GM19324 (cell line): ENCODE measurements at regions not wholly inside any gene's neighbourhood (a gene's known extent, or its start where the extent isn't known, plus 50 kb on each side); places are given as distances from the start of the nearest gene placed in this dataset.
"Not testable (repeated sequence)": the region's sequence is repeated elsewhere in the genome, so short reads cannot be mapped to it uniquely, and the experiment has no call there.

Source experiments
- ATAC-seq: cut with Tn5 transposase; IDR thresholded peaks from one replicate; pipeline ENCODE4 v1.9.1; 2021; ENCODE audit warnings: mild to moderate bottlenecking, moderate library complexity; ENCODE audit not compliant: unreplicated experiment, low FRiP score

GRCh38 chr11:92588393-92588792, 363.8 kb downstream of the FAT3 start:
- no peak for ATAC-seq

- ATAC-seq: no peak
Observed at GRCh38 chr11:92589512-92589911, 364.9 kb downstream of the FAT3 start.

GRCh38 chr11:92591521-92591920, 366.9 kb downstream of the FAT3 start:
- ATAC-seq: no peak

GRCh38 chr11:92594251-92594650, 369.6 kb downstream of the FAT3 start:
- no peak for ATAC-seq

GRCh38 chr11:92595052-92595451, 370.4 kb downstream of the FAT3 start:
- no peak for ATAC-seq

- no peak for ATAC-seq
Observed at GRCh38 chr11:92596596-92597317, 372.1 kb downstream of the FAT3 start.

GRCh38 chr11:92601048-92601447, 368.4 kb upstream of the MTNR1B start:
- no peak for ATAC-seq

GRCh38 chr11:92605667-92606066, 363.8 kb upstream of the MTNR1B start:
- ATAC-seq: no peak

- no peak for ATAC-seq
Observed at GRCh38 chr11:92607969-92608722, 361.3 kb upstream of the MTNR1B start.

- ATAC-seq: no peak
Observed at GRCh38 chr11:92611157-92611556, 358.3 kb upstream of the MTNR1B start.

GRCh38 chr11:92618020-92618419, 351.4 kb upstream of the MTNR1B start:
- not testable (repeated sequence) for ATAC-seq

- no peak for ATAC-seq
Observed at GRCh38 chr11:92623055-92623454, 346.4 kb upstream of the MTNR1B start.

- ATAC-seq: no peak
Observed at GRCh38 chr11:92625894-92626293, 343.6 kb upstream of the MTNR1B start.

GRCh38 chr11:92626624-92627023, 342.8 kb upstream of the MTNR1B start:
- no peak for ATAC-seq

GRCh38 chr11:92627615-92628256, 341.7 kb upstream of the MTNR1B start:
- ATAC-seq: no peak

GRCh38 chr11:92628401-92629292, 340.8 kb upstream of the MTNR1B start:
- no peak for ATAC-seq

- no peak for ATAC-seq
Observed at GRCh38 chr11:92632495-92632894, 337.0 kb upstream of the MTNR1B start.

- no peak for ATAC-seq
Observed at GRCh38 chr11:92633820-92634219, 335.6 kb upstream of the MTNR1B start.

- ATAC-seq: no peak
Observed at GRCh38 chr11:92636543-92637188, 332.8 kb upstream of the MTNR1B start.

GRCh38 chr11:92638678-92639077, 330.8 kb upstream of the MTNR1B start:
- no peak for ATAC-seq
